Fibroblast of villous mesenchyme (primary cell): ENCODE measurements at regions not wholly inside any gene's neighbourhood (a gene's known extent, or its start where the extent isn't known, plus 50 kb on each side); places are given as distances from the start of the nearest gene placed in this dataset.

Experiments
- DNase-seq: peaks from one replicate; pipeline ENCODE4 v3.0.0-alpha.2; 2010; ENCODE audit warnings: low read depth
- H3K4me3 ChIP-seq: 2 replicates; pipeline ENCODE4 v1.5.1; 2011; ENCODE audit warnings: low read depth, mild to moderate bottlenecking, low read length
- CTCF ChIP-seq: IDR thresholded peaks from 2 replicates; pipeline ENCODE4 v1.5.1; 2012; ENCODE audit warnings: low read depth, mild to moderate bottlenecking, low read length; ENCODE audit not compliant: insufficient read depth

GRCh38 chr21:36547464-36547863 lies 67.5 kb upstream of the CLDN14 start:
- DNase-seq: no peak
- no peak for TF ChIP-seq CTCF
- no peak overlapping the region for H3K4me3 ChIP-seq

- H3K4me3 ChIP-seq: no peak overlapping the region
- no peak for DNase-seq
- TF ChIP-seq CTCF: no peak
These were observed 68.9 kb upstream of the CLDN14 start for GRCh38 chr21:36548866-36549265.

- no peak overlapping the region for H3K4me3 ChIP-seq
- DNase-seq: no peak
- no peak for TF ChIP-seq CTCF
These were observed 69.5 kb upstream of the CLDN14 start for GRCh38 chr21:36549470-36549869.

- no peak for DNase-seq
- no peak for TF ChIP-seq CTCF
- H3K4me3 ChIP-seq: no peak overlapping the region
These were observed 70.8 kb upstream of the CLDN14 start for GRCh38 chr21:36550761-36551160.

- H3K4me3 ChIP-seq: no peak overlapping the region
- TF ChIP-seq CTCF: no peak
- no peak for DNase-seq
These were observed 71.4 kb upstream of the CLDN14 start for GRCh38 chr21:36551321-36551720.

GRCh38 chr21:36551731-36552433 lies 72.0 kb upstream of the CLDN14 start:
- no peak overlapping the region for H3K4me3 ChIP-seq
- no peak for TF ChIP-seq CTCF
- peak; percentile 69 for DNase-seq

GRCh38 chr21:36552434-36552785 lies 72.5 kb upstream of the CLDN14 start:
- TF ChIP-seq CTCF: no peak
- no peak overlapping the region for H3K4me3 ChIP-seq
- DNase-seq: peak; percentile 58
